ENCODE measurements at regions not wholly inside any gene's neighbourhood (a gene's known extent, or its start where the extent isn't known, plus 50 kb on each side); places are given as distances from the start of the nearest gene placed in this dataset.

- H3K4me2 ChIP-seq (ENCODE audit: low read length) = no peak overlapping the region
- H2AFZ ChIP-seq (ENCODE audit: low read length) = no peak overlapping the region
Observed at GRCh38 chrX:39690541-39691415, 407.0 kb downstream of the BCOR start.

GRCh38 chrX:39691724-39692123, 406.0 kb downstream of the BCOR start:
- H3K4me1 ChIP-seq (ENCODE audit: insufficient read depth, low read length, severe bottlenecking) = no peaks in the 10 kb centered on the region
- H3K9ac ChIP-seq (ENCODE audit: low read length) = no peak overlapping the region
- no peak overlapping the region for H2AFZ ChIP-seq (ENCODE audit: low read length)
- no peaks in the 10 kb centered on the region for H3K79me2 ChIP-seq (ENCODE audit: insufficient read depth, low read length)
- no peaks in the 10 kb centered on the region for H3K36me3 ChIP-seq (ENCODE audit: insufficient read depth, low read length)
- no peaks in the 10 kb centered on the region for H3K9me3 ChIP-seq (ENCODE audit: low read length)
- no peak overlapping the region for H3K27ac ChIP-seq (ENCODE audit: low read depth, low read length, poor library complexity, severe bottlenecking)
- no peaks in the 10 kb centered on the region for H3K9me2 ChIP-seq (ENCODE audit: low read depth, low read length)
- no peaks in the 10 kb centered on the region for H3F3A ChIP-seq (ENCODE audit: insufficient read depth, low read length)
- no peaks in the 10 kb centered on the region for H3K27me3 ChIP-seq (ENCODE audit: insufficient read depth, low read length)
- no peak overlapping the region for H3K4me3 ChIP-seq (ENCODE audit: low read depth, low read length, poor library complexity, severe bottlenecking)
- no peaks in the 10 kb centered on the region for H4K20me1 ChIP-seq (ENCODE audit: insufficient read depth, low read length)
- H3K4me2 ChIP-seq (ENCODE audit: low read length) = no peak overlapping the region
- TF ChIP-seq EZH2 (IDR thresholded peaks at IDR 0.05; ENCODE audit: borderline replicate concordance, low read length) (no peak), CTCF (IDR thresholded peaks at IDR 0.05; ENCODE audit: low read length) (no peak)

More at GRCh38 chrX:39690541-39691415, 407.0 kb downstream of the BCOR start:
- no peaks in the 10 kb centered on the region for H3F3A ChIP-seq (ENCODE audit: insufficient read depth, low read length)
- H3K27ac ChIP-seq (ENCODE audit: low read depth, low read length, poor library complexity, severe bottlenecking) = no peak overlapping the region
- H3K4me1 ChIP-seq (ENCODE audit: insufficient read depth, low read length, severe bottlenecking) = no peaks in the 10 kb centered on the region
- no peaks in the 10 kb centered on the region for H3K27me3 ChIP-seq (ENCODE audit: insufficient read depth, low read length)
- no peaks in the 10 kb centered on the region for H3K36me3 ChIP-seq (ENCODE audit: insufficient read depth, low read length)
- H4K20me1 ChIP-seq (ENCODE audit: insufficient read depth, low read length) = no peaks in the 10 kb centered on the region
- H3K9ac ChIP-seq (ENCODE audit: low read length) = no peak overlapping the region
- no peak overlapping the region for H3K4me3 ChIP-seq (ENCODE audit: low read depth, low read length, poor library complexity, severe bottlenecking)
- H3K9me3 ChIP-seq (ENCODE audit: low read length) = no peaks in the 10 kb centered on the region
- no peaks in the 10 kb centered on the region for H3K9me2 ChIP-seq (ENCODE audit: low read depth, low read length)
- no peaks in the 10 kb centered on the region for H3K79me2 ChIP-seq (ENCODE audit: insufficient read depth, low read length)
- TF ChIP-seq EZH2 (IDR thresholded peaks at IDR 0.05; ENCODE audit: borderline replicate concordance, low read length) (no peak), CTCF (IDR thresholded peaks at IDR 0.05; ENCODE audit: low read length) (no peak)

GRCh38 chrX:39692796-39693195, 405.0 kb downstream of the BCOR start:
- Histone ChIP-seq H3K4me3 (ENCODE audit: low read depth, low read length, poor library complexity, severe bottlenecking) (no peak overlapping the region), H3K9me3 (ENCODE audit: low read length) (no peaks in the 10 kb centered on the region), H4K20me1 (ENCODE audit: insufficient read depth, low read length) (no peaks in the 10 kb centered on the region), H3K9ac (ENCODE audit: low read length) (no peak overlapping the region), H3K4me2 (ENCODE audit: low read length) (no peak overlapping the region), H3K9me2 (ENCODE audit: low read depth, low read length) (no peaks in the 10 kb centered on the region), H3K27ac (ENCODE audit: low read depth, low read length, poor library complexity, severe bottlenecking) (no peak overlapping the region), H3F3A (ENCODE audit: insufficient read depth, low read length) (no peaks in the 10 kb centered on the region), H3K27me3 (ENCODE audit: insufficient read depth, low read length) (no peaks in the 10 kb centered on the region), H3K4me1 (ENCODE audit: insufficient read depth, low read length, severe bottlenecking) (no peaks in the 10 kb centered on the region), H3K36me3 (ENCODE audit: insufficient read depth, low read length) (no peaks in the 10 kb centered on the region), H3K79me2 (ENCODE audit: insufficient read depth, low read length) (no peaks in the 10 kb centered on the region), H2AFZ (ENCODE audit: low read length) (no peak overlapping the region)
- TF ChIP-seq EZH2 (IDR thresholded peaks at IDR 0.05; ENCODE audit: borderline replicate concordance, low read length) (no peak), CTCF (IDR thresholded peaks at IDR 0.05; ENCODE audit: low read length) (no peak)
